A673 (cell line): ENCODE measurements at regions not wholly inside any gene's neighbourhood (a gene's known extent, or its start where the extent isn't known, plus 50 kb on each side); places are given as distances from the start of the nearest gene placed in this dataset.
A peak's percentile ranks its signal among the peaks of the same experiment; 100 is the strongest.

Experiments used
- BruUV-seq: library from RNA; stranded (reverse); fragments of 400-500 nt; replicated peaks from 2 replicates; lab custom pipeline; 2021; lab: Mats Ljungman, UMichigan
- CTCF ChIA-PET: fragments of 300-600 bp; sonication (Branson Sonifier 250); formaldehyde crosslinking; loops from one replicate; lab custom pipeline; 2022; ENCODE audit warnings: antibody characterized with exemption; lab: Charles Lee
- POLR2A ChIA-PET: fragments of 300-600 bp; sonication (Branson Sonifier 250); formaldehyde crosslinking; loops from one replicate; lab custom pipeline; 2022; ENCODE audit warnings: antibody characterized with exemption; ENCODE audit not compliant: low non-redundant PET; lab: Charles Lee
- DNase-seq: peaks from one replicate; pipeline ENCODE4 v3.0.0-alpha.2; 2015; ENCODE audit warnings: low spot score
- H3K27ac ChIP-seq: fragments of 200-600 bp; sonication (generic); 2 replicates; pipeline ENCODE4 v1.5.1; 2016; ENCODE audit warnings: mixed run types, low read depth, mild to moderate bottlenecking, mixed read lengths, antibody characterized with exemption, low read length; ENCODE audit not compliant: poor library complexity, severe bottlenecking
- H3K27me3 ChIP-seq: fragments of 200-600 bp; sonication (generic); replicated peaks from 2 replicates; pipeline ENCODE4 v1.6.1; 2017; ENCODE audit warnings: mixed run types, low read depth, mild to moderate bottlenecking, mixed read lengths, antibody characterized with exemption, low read length; ENCODE audit not compliant: insufficient read depth, poor library complexity
- H3K36me3 ChIP-seq: fragments of 200-600 bp; sonication (generic); 2 replicates; pipeline ENCODE4 v1.6.1; 2016; ENCODE audit warnings: mixed run types, mild to moderate bottlenecking, mixed read lengths, antibody characterized with exemption, low read length; ENCODE audit not compliant: insufficient read depth, poor library complexity, severe bottlenecking
- H3K4me1 ChIP-seq: fragments of 200-600 bp; sonication (generic); 2 replicates; pipeline ENCODE4 v1.6.1; 2017; ENCODE audit warnings: mixed run types, mild to moderate bottlenecking, mixed read lengths, antibody characterized with exemption, low read length; ENCODE audit not compliant: insufficient read depth, poor library complexity, severe bottlenecking
- H3K4me3 ChIP-seq: fragments of 200-600 bp; sonication (generic); 2 replicates; pipeline ENCODE4 v1.5.1; 2016; ENCODE audit warnings: low read depth, mixed run types, mild to moderate bottlenecking, mixed read lengths, low read length; ENCODE audit not compliant: poor library complexity, severe bottlenecking
- H3K9me3 ChIP-seq: fragments of 200-600 bp; sonication (generic); 2 replicates; pipeline ENCODE4 v1.6.1; 2016; ENCODE audit warnings: mixed run types, low read depth, mild to moderate bottlenecking, mixed read lengths, antibody characterized with exemption, low read length; ENCODE audit not compliant: poor library complexity, severe bottlenecking
- CTCF ChIP-seq: fragments of 300-800, 200-600 bp; sonication (generic); conservative IDR thresholded peaks from 2 replicates; pipeline ENCODE4 v1.5.1; 2017; ENCODE audit warnings: low read depth, mild to moderate bottlenecking, antibody characterized with exemption, low read length, moderate library complexity, mixed read lengths
- EZH2 ChIP-seq: fragments of 200-600 bp; sonication (generic); IDR thresholded peaks from 2 replicates; pipeline ENCODE4 v1.6.1; 2017; ENCODE audit warnings: borderline replicate concordance, low read depth, mild to moderate bottlenecking, mixed read lengths, antibody characterized with exemption, low read length; ENCODE audit not compliant: poor library complexity, severe bottlenecking
- intact Hi-C: fragments of 100-400 bp; cut with micrococcal nuclease; formaldehyde crosslinking; loops from one replicate; pipeline ENCODE4 v1.10.0; 2022; ENCODE audit not compliant: unreplicated experiment

- CTCF ChIA-PET: no interaction called here
- no peak for DNase-seq
- no TSS peak for BruUV-seq
- intact Hi-C loops: no loop called here
- TF ChIP-seq EZH2 (no peak), CTCF (no peak)
- POLR2A ChIA-PET: no interaction called here
- H3K27me3 ChIP-seq: no peaks in the 10 kb centered on the region
- no peaks in the 10 kb centered on the region for H3K36me3 ChIP-seq
- H3K27ac ChIP-seq: no peak overlapping the region
- no peaks in the 10 kb centered on the region for H3K9me3 ChIP-seq
- H3K4me1 ChIP-seq: no peaks in the 10 kb centered on the region
- no peak overlapping the region for H3K4me3 ChIP-seq
Observed at GRCh38 chr5:35404701-35405100, 174.4 kb upstream of the PRLR start.

DNA sequence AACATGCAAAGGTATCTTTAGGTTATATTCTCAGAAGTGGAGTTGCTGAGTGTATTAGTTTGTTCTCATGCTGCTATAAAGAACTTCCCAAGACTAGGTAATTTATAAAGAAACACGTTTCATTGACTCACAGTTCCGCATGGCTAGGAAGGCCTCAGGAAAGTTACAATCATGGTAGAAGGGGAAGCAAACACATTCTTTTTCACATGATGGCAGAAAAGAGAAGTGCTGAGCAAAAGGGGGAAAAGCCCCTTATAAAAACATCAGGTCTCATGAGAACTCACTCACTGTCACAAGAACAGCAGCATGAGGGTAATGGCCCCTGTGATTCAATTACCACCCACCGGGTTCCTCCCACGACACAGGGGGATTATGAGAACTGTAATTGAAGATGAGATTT, 163.6 kb upstream of the PRLR start:
- POLR2A ChIA-PET: no interaction called here

DNA sequence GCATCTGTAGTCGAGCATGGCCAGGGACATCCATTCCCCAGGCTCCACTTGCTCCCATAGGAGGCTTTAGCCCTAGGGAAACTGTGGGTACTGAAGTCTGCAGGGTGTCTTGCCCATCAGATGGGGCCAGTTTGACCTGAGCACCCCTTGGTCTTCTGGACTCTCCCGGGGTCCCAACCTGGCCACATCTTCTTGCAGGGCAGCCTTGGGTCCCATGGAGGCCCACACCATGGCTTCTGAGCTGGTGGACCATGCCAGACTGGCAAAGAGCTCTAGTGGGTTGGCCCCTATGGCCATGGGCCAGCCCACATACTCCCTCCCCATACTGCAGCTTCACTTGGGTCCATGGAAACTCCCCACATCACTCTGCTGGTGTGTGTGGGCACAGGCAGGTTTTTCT, 154.4 kb upstream of the PRLR start:
- Histone ChIP-seq H3K4me3 (no peak overlapping the region), H3K9me3 (no peaks in the 10 kb centered on the region), H3K27ac (no peak overlapping the region), H3K36me3 (no peaks in the 10 kb centered on the region), H3K27me3 (no peaks in the 10 kb centered on the region), H3K4me1 (no peaks in the 10 kb centered on the region)
- intact Hi-C loops: no loop called here
- POLR2A ChIA-PET: no interaction called here
- CTCF ChIA-PET: no interaction called here
- no peak for TF ChIP-seq EZH2
- TF ChIP-seq CTCF: no peak
- DNase-seq: no peak
- BruUV-seq: no TSS peak

More for the DNA sequence above, 163.6 kb upstream of the PRLR start:
- intact Hi-C loops: no loop called here
- no peak overlapping the region for H3K4me3 ChIP-seq
- TF ChIP-seq EZH2 (no peak), CTCF (no peak)
- no peaks in the 10 kb centered on the region for H3K9me3 ChIP-seq
- CTCF ChIA-PET: no interaction called here
- no peaks in the 10 kb centered on the region for H3K36me3 ChIP-seq
- H3K27ac ChIP-seq: no peak overlapping the region
- no TSS peak for BruUV-seq
- peak; percentile 2 for DNase-seq
- H3K4me1 ChIP-seq: no peaks in the 10 kb centered on the region
- no peaks in the 10 kb centered on the region for H3K27me3 ChIP-seq

GRCh38 chr5:35383041-35383440, 152.8 kb upstream of the PRLR start:
- H3K4me1 ChIP-seq: no peaks in the 10 kb centered on the region
- BruUV-seq: no TSS peak
- no peak overlapping the region for H3K4me3 ChIP-seq
- DNase-seq: no peak
- CTCF ChIA-PET: no interaction called here
- no peaks in the 10 kb centered on the region for H3K27me3 ChIP-seq
- H3K36me3 ChIP-seq: no peaks in the 10 kb centered on the region
- intact Hi-C loops: no loop called here
- POLR2A ChIA-PET: no interaction called here
- H3K27ac ChIP-seq: no peak overlapping the region
- H3K9me3 ChIP-seq: no peaks in the 10 kb centered on the region
- no peak for TF ChIP-seq EZH2
- no peak for TF ChIP-seq CTCF
